Ishikawa (cell line): ENCODE measurements at regions not wholly inside any gene's neighbourhood (a gene's known extent, or its start where the extent isn't known, plus 50 kb on each side); places are given as distances from the start of the nearest gene placed in this dataset.

Experiments used
- CEBPB ChIP-seq: IDR thresholded peaks from 2 replicates; pipeline ENCODE4 v1.6.1; 2012
- CREB1 ChIP-seq: IDR thresholded peaks from 2 replicates; pipeline ENCODE4 v1.6.1; 2012; ENCODE audit warnings: low read depth
- EGR1 ChIP-seq: IDR thresholded peaks from 2 replicates; pipeline ENCODE4 v1.6.1; 2012
- EP300 ChIP-seq: IDR thresholded peaks from 2 replicates; pipeline ENCODE4 v1.6.1; 2012; ENCODE audit warnings: borderline replicate concordance
- FOXM1 ChIP-seq: IDR thresholded peaks from 2 replicates; pipeline ENCODE4 v1.6.1; 2012; ENCODE audit warnings: low read depth, borderline replicate concordance
- MAX ChIP-seq: IDR thresholded peaks from 2 replicates; pipeline ENCODE4 v1.6.1; 2012
- NFIC ChIP-seq: IDR thresholded peaks from 2 replicates; pipeline ENCODE4 v1.6.1; 2012
- RAD21 ChIP-seq: IDR thresholded peaks from 2 replicates; pipeline ENCODE4 v1.6.1; 2012; ENCODE audit warnings: low read depth
- REST ChIP-seq: IDR thresholded peaks from 2 replicates; pipeline ENCODE4 v1.6.1; 2012; ENCODE audit warnings: low read depth, mild to moderate bottlenecking
- TAF1 ChIP-seq: IDR thresholded peaks from 2 replicates; pipeline ENCODE4 v1.6.1; 2012; ENCODE audit warnings: low read depth, mild to moderate bottlenecking
- TCF12 ChIP-seq: IDR thresholded peaks from 2 replicates; pipeline ENCODE4 v1.6.1; 2012; ENCODE audit warnings: low read depth
- TEAD4 ChIP-seq: IDR thresholded peaks from 2 replicates; pipeline ENCODE4 v1.6.1; 2012
- USF1 ChIP-seq: IDR thresholded peaks from 2 replicates; pipeline ENCODE4 v1.6.1; 2012
- YY1 ChIP-seq: IDR thresholded peaks from 2 replicates; pipeline ENCODE4 v1.6.1; 2012; ENCODE audit warnings: low read depth
- ZBTB7A ChIP-seq: IDR thresholded peaks from 2 replicates; pipeline ENCODE4 v1.6.1; 2012; ENCODE audit warnings: low read depth

DNA sequence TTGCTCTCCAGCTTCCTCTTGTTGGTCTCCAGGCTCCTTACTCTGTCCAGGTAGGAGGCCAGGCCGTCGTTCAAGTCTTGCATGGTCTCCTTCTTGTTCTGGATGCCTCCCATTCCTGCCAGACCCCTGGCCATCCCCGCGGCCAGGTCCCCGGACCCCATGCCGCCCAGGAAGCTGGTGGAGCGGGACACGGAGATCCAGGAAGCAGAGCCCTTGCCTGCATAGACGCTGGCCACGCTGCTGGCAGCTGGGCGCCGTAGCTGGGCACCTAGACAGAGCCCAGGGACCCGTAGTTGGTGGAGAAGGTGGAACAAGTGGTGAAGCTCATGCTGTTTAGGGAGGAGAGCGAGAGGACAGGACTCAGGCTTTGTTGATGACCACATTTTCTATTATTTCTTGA lies 1584.0 kb upstream of the ACO1 start:
- TF ChIP-seq TCF12 (no peak), FOXM1 (no peak), USF1 (no peak), MAX (no peak), EGR1 (no peak), CEBPB (no peak), TAF1 (no peak), CREB1 (no peak), RAD21 (no peak), TEAD4 (no peak), EP300 (no peak), ZBTB7A (no peak)

DNA sequence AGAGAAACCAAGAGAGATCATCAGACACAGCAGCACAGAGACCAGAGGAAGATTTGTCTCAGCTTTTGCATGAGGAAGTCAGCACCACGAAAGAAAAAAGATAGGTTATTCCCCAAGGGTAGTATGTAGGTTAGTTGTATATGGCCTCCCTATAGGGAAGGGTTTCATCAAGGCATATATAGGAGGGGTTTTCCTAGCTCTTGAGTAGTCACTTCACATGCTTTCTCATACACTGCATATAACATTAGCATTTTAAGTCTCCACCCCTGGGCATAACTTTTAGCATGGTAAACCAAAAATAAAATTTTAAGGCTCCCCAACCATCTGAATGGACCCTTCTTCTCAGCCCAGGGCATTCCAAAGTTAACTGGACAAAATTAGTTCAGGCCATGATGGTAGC lies 1571.6 kb upstream of the ACO1 start:
- TF ChIP-seq FOXM1 (no peak), MAX (no peak), RAD21 (no peak), TAF1 (no peak), TCF12 (no peak)

GRCh38 chr9:30815585-30815984 lies 1568.9 kb upstream of the ACO1 start:
- TF ChIP-seq TCF12: no peak
- TF ChIP-seq CREB1: no peak
- TF ChIP-seq USF1: no peak
- TF ChIP-seq NFIC: no peak
- no peak for TF ChIP-seq ZBTB7A
- TF ChIP-seq YY1: no peak
- TF ChIP-seq MAX: no peak
- TF ChIP-seq EP300: no peak
- TF ChIP-seq REST: no peak
- TF ChIP-seq EGR1: no peak
- TF ChIP-seq CEBPB: no peak
- no peak for TF ChIP-seq TEAD4
- no peak for TF ChIP-seq FOXM1
- no peak for TF ChIP-seq TAF1
- TF ChIP-seq RAD21: no peak

DNA sequence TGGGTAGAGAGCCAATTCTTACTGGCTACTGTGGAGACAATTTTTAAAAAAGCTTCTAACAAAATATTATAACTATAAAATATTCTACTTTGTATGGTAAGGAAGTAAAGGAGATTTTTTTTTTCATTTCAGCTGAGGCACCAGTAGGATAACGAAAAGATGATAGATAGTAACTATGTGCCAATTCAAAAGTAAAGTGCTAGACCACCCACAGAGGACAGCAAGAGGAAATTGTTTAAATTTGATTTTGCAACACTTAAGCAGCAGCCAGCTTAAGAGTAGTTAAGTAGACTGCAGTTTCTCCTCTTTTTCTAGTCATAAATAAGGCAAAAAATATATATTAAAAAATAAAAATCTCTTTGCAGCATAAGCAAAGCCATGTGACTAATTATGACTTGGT lies 1539.3 kb upstream of the ACO1 start:
- TF ChIP-seq USF1 (no peak), EGR1 (no peak), CEBPB (no peak), NFIC (no peak), MAX (no peak), TAF1 (no peak), REST (no peak)

GRCh38 chr9:30846651-30847050 lies 1537.8 kb upstream of the ACO1 start:
- TF ChIP-seq EP300 (no peak), YY1 (no peak), USF1 (no peak)

DNA sequence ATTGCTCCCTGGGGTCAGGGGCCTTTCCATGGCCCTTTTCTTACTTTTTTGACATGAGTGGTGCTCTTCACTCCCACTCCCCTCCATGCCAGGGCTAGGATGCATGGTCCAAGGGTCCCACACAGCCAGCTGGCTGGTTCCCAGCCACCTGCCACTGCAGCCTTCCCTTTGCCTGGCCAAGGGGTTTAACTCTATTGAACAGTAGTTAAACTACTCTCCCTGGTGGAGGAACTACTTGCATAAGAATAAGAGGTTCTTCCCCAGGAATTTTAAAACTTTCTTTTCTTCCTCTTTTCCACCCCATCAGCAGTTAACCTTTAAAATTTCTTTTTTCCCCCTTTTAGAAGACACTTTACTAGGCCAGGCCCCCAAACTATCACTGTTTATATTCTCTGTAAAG lies 1532.8 kb upstream of the ACO1 start:
- TF ChIP-seq MAX: no peak
- TF ChIP-seq YY1: no peak
